Epithelial cell of esophagus (primary cell): ENCODE measurements at regions not wholly inside any gene's neighbourhood (a gene's known extent, or its start where the extent isn't known, plus 50 kb on each side); places are given as distances from the start of the nearest gene placed in this dataset.

ENCODE experiments used
- DNase-seq: peaks from one replicate; pipeline ENCODE4 v3.0.0; 2010; ENCODE audit warnings: low read depth
- H3K4me3 ChIP-seq: 2 replicates; pipeline ENCODE4 v1.5.1; 2011; ENCODE audit warnings: mild to moderate bottlenecking, low read length, control low read depth
- CTCF ChIP-seq: IDR thresholded peaks from 2 replicates; pipeline ENCODE4 v1.5.1; 2011; ENCODE audit warnings: low read depth, mild to moderate bottlenecking, low read length, control low read depth, inconsistent platforms; ENCODE audit not compliant: insufficient read depth; ENCODE audit errors: missing control alignments

GRCh38 chr5:124949862-124950261 lies 203.4 kb upstream of the ZNF608 start:
- no peak for TF ChIP-seq CTCF
- no peak for DNase-seq
- no peak overlapping the region for H3K4me3 ChIP-seq

GRCh38 chr5:124951105-124951504 lies 204.7 kb upstream of the ZNF608 start:
- H3K4me3 ChIP-seq = no peak overlapping the region
- no peak for DNase-seq
- no peak for TF ChIP-seq CTCF

- TF ChIP-seq CTCF = no peak
- H3K4me3 ChIP-seq = no peak overlapping the region
- DNase-seq = no peak
These were observed 205.2 kb upstream of the ZNF608 start for GRCh38 chr5:124951661-124952060.

GRCh38 chr5:124952079-124952478 lies 205.6 kb upstream of the ZNF608 start:
- no peak for TF ChIP-seq CTCF
- DNase-seq = no peak

GRCh38 chr5:124952566-124952965 lies 206.1 kb upstream of the ZNF608 start:
- no peak overlapping the region for H3K4me3 ChIP-seq
- TF ChIP-seq CTCF = no peak
- no peak for DNase-seq

More at GRCh38 chr5:124952079-124952478, 205.6 kb upstream of the ZNF608 start:
- H3K4me3 ChIP-seq = no peak overlapping the region

- no peak for DNase-seq
- H3K4me3 ChIP-seq = no peak overlapping the region
- TF ChIP-seq CTCF = no peak
These were observed 208.3 kb upstream of the ZNF608 start for GRCh38 chr5:124954784-124955183.

GRCh38 chr5:124956471-124957029 lies 210.1 kb upstream of the ZNF608 start:
- DNase-seq = no peak
- no peak for TF ChIP-seq CTCF
- no peak overlapping the region for H3K4me3 ChIP-seq
